ENCODE measurements at regions not wholly inside any gene's neighbourhood (a gene's known extent, or its start where the extent isn't known, plus 50 kb on each side); places are given as distances from the start of the nearest gene placed in this dataset.

- no peak for TF ChIP-seq CTCF (IDR thresholded peaks at IDR 0.05)
- no peak for TF ChIP-seq POLR2A (IDR thresholded peaks at IDR 0.05)
- TF ChIP-seq EP300 (IDR thresholded peaks at IDR 0.05) = no peak
Measured at GRCh38 chr11:36865846-36866245, 267.8 kb upstream of the RAG2 start.

Data from ovary (tissue), 3 donors.